ENCODE measurements at regions not wholly inside any gene's neighbourhood (a gene's known extent, or its start where the extent isn't known, plus 50 kb on each side); places are given as distances from the start of the nearest gene placed in this dataset.
A peak's percentile ranks its signal among the peaks of the same experiment; 100 is the strongest.

DNA sequence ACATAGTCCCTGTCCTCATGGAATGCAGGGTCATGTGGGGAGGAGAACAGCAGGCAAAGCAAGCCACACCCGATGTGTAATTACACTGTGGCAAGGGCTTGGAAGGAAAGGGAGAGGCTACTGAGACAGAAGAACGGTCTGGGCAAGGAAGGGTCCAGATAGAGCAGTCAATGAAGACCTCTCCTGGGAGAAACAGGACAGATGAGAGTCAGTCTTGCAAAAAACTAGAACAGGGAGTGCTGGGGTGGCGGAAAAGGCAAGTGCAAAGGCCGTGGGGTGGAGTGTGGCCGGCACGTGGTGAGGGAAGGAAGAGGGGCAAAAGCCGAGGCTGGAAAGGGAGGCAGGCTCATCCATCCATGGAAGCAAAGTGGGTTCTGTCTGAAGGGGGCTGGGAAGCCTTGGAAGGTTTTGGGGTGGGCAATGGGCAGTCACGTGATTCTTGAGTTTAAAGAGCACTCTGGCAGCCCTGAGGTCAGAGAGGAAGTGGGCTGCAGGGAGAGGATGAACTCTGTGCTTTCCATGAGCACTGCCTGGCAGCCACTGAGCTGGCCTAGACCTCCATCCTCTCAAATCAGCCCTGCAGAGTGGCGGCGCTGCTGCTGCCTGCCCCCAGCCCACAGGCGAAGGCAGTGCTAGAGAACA, 182.2 kb downstream of the INHBB start:
- Histone ChIP-seq H3K4me1 (peaks cover 31 to 46% of the 10 kb centered on the region in 2 donors), H3K9me3 (no peaks in the 10 kb centered on the region), H3K27me3 (no peaks in the 10 kb centered on the region), H3K4me3 (no peak overlapping the region), H3K27ac (no peak overlapping the region), H3K36me3 (no peaks in the 10 kb centered on the region)
- TF ChIP-seq CTCF (IDR thresholded peaks at IDR 0.05 in 4 of 5, conservative IDR thresholded peaks at IDR 0.05 in 1 of 5): no peak
- no peak for TF ChIP-seq POLR2A (IDR thresholded peaks at IDR 0.05)
- DNase-seq (no peak), ATAC-seq (no peak)
- intact Hi-C loops (cut with DNase I; ENCODE audit: low total_unique reads): loop anchor here (2.0 kb wide), 1 partner anchor 25 kb away; no protein-coding TSS in a partner anchor
- in situ Hi-C loops (cut with MboI; ENCODE audit: low sequenced_read_pairs in 4 of 4): no loop called here

GRCh38 chr2:120528693-120529076, 182.7 kb downstream of the INHBB start:
- H3K4me3 ChIP-seq: no peak overlapping the region
- no peak for DNase-seq
- no peak for TF ChIP-seq CTCF (IDR thresholded peaks at IDR 0.05 in 4 of 5, conservative IDR thresholded peaks at IDR 0.05 in 1 of 5)
- no peak for TF ChIP-seq POLR2A (IDR thresholded peaks at IDR 0.05)
- peaks cover 32 to 50% of the 10 kb centered on the region in 2 donors for H3K4me1 ChIP-seq
- no peak overlapping the region for H3K27ac ChIP-seq
- H3K36me3 ChIP-seq: no peaks in the 10 kb centered on the region
- in situ Hi-C loops (cut with MboI; ENCODE audit: low sequenced_read_pairs in 4 of 4): no loop called here
- H3K27me3 ChIP-seq: no peaks in the 10 kb centered on the region
- intact Hi-C loops (cut with DNase I; ENCODE audit: low total_unique reads): loop anchor here (2.0 kb wide), 1 partner anchor 24 kb away; no protein-coding TSS in a partner anchor
- H3K9me3 ChIP-seq: no peaks in the 10 kb centered on the region
- ATAC-seq: no peak

DNA sequence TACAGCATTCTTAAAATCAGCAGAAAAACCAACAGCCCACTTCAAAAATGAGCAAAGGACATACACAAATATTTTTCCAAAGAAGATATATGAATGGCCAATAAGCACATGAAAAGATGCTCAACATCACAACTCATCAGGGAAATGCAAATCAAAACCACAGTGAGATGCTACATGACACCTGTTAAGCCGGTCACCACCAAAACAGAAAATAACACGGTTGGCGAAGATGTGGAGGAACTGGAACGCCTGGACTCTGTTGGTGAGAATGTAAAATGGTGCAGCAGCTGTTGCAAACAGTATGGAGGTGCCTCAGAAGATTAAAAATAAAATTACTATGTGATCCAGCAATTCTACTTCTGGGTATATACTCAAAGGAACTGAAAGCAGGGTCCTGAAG, 184.8 kb downstream of the INHBB start:
- intact Hi-C loops (cut with DNase I; ENCODE audit: low total_unique reads): no loop called here
- Histone ChIP-seq H3K4me1 (peaks cover 25 to 39% of the 10 kb centered on the region in 2 donors), H3K27me3 (no peaks in the 10 kb centered on the region), H3K27ac (peak overlapping the region; percentile 85 to 92 (median 88)), H3K4me3 (no peak overlapping the region), H3K9me3 (no peaks in the 10 kb centered on the region), H3K36me3 (no peaks in the 10 kb centered on the region)
- no peak for TF ChIP-seq POLR2A (IDR thresholded peaks at IDR 0.05)
- TF ChIP-seq CTCF (IDR thresholded peaks at IDR 0.05 in 4 of 5, conservative IDR thresholded peaks at IDR 0.05 in 1 of 5): no peak
- in situ Hi-C loops (cut with MboI; ENCODE audit: low sequenced_read_pairs in 4 of 4): no loop called here
- no peak for DNase-seq
- no peak for ATAC-seq

DNA sequence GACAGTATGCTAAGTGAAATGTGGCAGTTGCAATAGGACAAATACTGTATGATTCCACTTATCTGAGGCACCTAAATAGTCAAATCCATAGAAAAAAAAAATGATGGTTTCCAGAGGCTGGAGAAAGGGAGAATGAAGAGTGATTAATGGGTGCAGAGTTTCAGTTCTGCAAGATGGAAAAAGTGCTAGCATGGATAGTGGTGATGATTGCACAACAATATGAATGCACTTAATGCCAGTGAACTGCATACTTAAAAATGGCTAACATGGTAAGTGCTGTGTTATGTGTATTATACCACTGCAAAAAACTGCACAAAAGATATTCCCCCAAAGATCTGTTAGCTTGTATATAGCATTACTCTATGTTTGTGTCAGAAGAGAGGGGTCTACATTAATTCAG, 185.4 kb downstream of the INHBB start:
- Histone ChIP-seq H3K9me3 (no peaks in the 10 kb centered on the region), H3K4me1 (peaks cover 25 to 37% of the 10 kb centered on the region in 2 donors), H3K36me3 (no peaks in the 10 kb centered on the region), H3K4me3 (no peak overlapping the region), H3K27ac (peak overlapping the region; percentile 85 to 92 (median 88)), H3K27me3 (no peaks in the 10 kb centered on the region)
- DNase-seq: no peak
- peak in 1 of 2 donors; percentile 17 for ATAC-seq
- TF ChIP-seq CTCF (IDR thresholded peaks at IDR 0.05 in 4 of 5, conservative IDR thresholded peaks at IDR 0.05 in 1 of 5): no peak
- intact Hi-C loops (cut with DNase I; ENCODE audit: low total_unique reads) (no loop called here), in situ Hi-C loops (cut with MboI; ENCODE audit: low sequenced_read_pairs in 4 of 4) (no loop called here)
